Iris pigment epithelial cell (primary cell): ENCODE measurements at regions not wholly inside any gene's neighbourhood (a gene's known extent, or its start where the extent isn't known, plus 50 kb on each side); places are given as distances from the start of the nearest gene placed in this dataset.
"Not testable (repeated sequence)": the region's sequence is repeated elsewhere in the genome, so short reads cannot be mapped to it uniquely, and the experiment has no call there.

Source experiments
- DNase-seq: peaks from one replicate; pipeline ENCODE4 v3.0.0-alpha.2; 2011; ENCODE audit warnings: low read depth

DNA sequence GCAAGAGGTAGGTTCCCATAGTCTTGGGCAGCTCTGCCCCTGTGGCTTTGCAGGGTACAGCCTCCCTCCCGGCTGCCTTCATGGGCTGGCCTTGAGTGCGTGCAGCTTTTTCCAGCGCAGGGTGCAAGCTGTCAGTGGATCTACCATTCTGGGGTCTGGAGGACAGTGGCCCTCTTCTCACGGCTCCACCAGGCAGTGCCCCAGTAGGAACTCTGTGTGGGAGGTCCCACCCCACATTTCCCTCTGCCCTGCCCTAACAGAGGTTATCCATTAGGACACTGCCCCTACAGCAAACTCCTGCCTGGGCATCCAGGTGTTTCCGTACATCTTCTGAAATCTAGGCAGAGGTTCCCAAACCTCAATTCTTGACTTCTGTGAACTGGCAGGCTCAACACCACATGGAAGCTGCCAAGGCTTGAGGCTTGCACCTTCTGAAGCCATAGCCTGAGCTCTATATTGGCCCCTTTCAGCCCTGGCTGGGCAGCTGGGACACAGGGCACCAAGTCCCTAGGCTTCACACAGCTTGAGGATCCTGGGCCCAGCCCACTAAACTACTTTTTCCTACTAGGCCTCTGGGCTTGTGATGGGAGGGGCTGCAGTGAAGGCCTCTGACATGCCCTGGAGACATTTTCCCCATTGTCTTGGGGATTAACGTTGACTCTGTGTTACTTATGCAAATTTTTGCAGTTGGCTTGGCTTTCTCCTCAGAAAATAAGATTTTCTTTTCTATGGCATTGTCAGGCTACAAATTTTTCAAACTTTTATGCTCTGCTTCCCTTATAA is 482.7 kb downstream of the CNTN3 start:
- not testable (repeated sequence) for DNase-seq

- no peak for DNase-seq
Measured at GRCh38 chr3:74129611-74130010, 484.8 kb downstream of the CNTN3 start.

GRCh38 chr3:74129056-74129455 is 485.4 kb downstream of the CNTN3 start:
- DNase-seq: no peak

DNA sequence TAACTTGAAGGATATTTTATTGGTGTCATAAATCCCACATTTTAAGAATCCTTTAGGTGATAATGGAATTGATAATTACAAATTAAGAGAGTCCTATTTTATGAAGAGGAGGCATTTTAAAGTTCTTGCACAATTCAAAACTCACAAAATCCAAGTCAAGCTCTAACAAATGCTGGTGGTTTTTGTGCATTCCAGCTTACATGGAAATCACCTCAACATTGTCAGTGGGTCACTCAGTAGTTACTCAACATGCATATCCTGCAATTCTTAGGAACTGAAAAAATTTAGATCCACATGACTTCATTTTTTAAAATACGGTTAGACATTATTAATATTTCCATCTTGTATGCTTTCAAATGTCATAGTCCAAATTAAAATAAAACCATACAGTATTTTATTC is 487.2 kb downstream of the CNTN3 start:
- peak; percentile 77 for DNase-seq

- no peak for DNase-seq
Measured at GRCh38 chr3:74124782-74125181, 489.7 kb downstream of the CNTN3 start.

DNA sequence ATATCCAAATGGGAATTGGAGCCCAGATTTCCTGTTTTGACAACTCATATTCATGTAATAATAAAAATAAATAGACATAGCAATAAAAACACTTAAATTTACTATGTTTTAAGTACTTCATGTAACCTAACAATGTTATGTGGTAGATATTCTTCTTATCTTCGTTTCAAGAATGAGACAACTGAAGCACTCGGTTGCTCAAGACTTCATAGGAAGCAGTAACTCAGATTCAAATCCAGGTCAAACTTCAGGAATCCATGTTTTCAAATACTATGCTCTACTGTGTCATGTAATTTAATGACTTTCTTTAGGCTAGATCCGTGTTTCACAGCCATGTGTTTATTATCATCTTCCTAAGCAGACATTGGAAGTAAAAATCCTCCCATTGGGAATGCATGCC is 492.2 kb downstream of the CNTN3 start:
- DNase-seq: peak; percentile 78

GRCh38 chr3:74121761-74122160 is 492.7 kb downstream of the CNTN3 start:
- DNase-seq: peak; percentile 76

- DNase-seq: peak; percentile 73
Measured at GRCh38 chr3:74119221-74119620, 494.5 kb upstream of the PDZRN3 start.

- DNase-seq: no peak
Measured at GRCh38 chr3:74115906-74116305, 491.2 kb upstream of the PDZRN3 start.

- DNase-seq: no peak
Measured at GRCh38 chr3:74107451-74107850, 482.7 kb upstream of the PDZRN3 start.

DNA sequence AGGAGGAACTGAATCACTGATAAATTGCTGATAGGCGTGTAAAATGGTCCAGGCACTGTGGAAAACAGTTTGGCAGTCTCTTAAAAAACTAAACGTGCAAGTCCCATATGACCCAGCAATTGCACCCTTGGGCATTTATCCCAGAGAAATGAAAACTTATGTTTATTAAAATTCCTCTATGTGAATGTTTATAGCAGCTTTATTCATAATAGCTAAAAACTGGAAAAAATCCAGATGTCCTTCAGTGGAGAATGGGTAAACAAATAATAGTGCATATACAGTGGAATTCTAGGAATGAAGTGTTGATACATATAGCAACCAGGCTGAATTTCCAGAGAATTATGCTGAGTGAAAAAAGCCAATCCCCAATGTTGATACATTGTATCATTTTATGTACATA is 482.2 kb upstream of the PDZRN3 start:
- peak; percentile 34 for DNase-seq

DNA sequence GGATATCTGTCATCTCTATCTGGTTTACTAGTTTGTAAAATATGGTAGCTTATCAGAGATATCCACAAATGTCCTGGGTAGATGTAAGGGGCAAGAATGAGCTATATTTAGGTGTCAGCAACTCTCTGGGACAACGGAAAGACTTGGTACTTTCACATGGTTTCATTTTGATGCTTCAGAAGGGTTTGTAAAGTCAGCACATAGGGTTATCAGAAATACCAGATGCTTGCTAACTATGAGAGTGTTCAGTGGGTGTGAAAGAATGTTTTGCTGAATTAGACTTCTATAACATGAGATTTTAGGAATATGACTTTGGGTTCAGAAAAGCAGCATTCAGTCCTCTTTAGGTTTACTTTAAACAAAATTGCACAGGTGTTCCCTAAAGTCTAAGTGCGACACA is 466.5 kb upstream of the PDZRN3 start:
- no peak for DNase-seq

DNA sequence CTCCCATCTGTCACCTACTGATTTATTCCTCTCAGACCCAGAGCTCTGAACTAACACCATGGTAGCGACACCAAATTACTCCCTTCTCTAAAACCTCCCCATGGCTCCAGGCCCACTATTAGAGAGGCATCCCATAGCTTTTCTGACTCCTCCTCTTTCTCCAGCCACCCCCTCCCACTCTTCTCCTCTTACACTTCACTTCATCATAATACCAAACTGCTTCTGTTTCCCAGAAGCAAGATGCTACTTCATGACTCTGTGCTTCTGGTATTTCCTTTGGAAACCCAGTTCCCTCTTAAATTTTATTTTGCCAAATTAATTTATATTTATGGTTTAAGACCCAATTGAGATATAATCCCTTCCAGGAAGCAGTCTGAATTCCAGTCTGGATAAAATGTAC is 465.1 kb upstream of the PDZRN3 start:
- peak; percentile 68 for DNase-seq

GRCh38 chr3:74080056-74080461 is 455.3 kb upstream of the PDZRN3 start:
- peak; percentile 23 for DNase-seq

DNA sequence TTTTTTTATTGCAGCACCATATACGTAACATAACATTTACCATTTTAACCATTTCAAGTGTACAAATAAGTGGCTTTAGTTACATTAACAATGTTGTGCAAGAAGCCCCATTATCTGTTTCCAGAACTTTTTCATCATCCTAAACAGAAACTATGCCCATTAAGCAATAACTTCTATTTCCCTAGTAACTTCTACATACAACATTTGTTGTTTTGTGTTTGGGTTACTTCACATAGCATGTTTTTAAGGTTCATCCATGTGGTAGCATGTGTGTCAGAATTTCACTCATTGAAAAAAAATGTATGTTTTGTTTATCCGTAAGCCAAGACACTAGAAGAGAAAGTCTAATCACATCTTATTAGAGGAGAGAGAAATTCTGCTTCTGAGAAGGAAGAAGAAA is 450.5 kb upstream of the PDZRN3 start:
- peak; percentile 7 for DNase-seq

DNA sequence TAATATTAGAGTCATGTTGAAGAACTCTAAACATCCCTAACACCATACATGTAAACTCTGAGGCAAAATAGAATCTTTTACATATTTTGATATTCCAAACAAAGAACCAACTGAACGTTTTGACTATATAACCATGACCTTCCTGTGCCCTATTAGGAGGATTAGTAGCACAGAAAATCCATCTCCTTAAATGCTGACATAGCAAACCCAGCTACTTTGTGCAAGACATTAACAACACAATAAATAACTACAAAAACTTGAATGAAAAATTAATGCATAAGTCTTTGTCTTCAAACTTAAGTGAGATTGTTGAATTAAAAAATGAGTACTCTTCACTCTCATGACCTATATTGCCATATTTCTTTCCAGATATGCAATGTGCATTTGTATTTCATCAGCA is 450.0 kb upstream of the PDZRN3 start:
- no peak for DNase-seq

- DNase-seq: peak; percentile 61
Measured at GRCh38 chr3:74067296-74067695, 442.6 kb upstream of the PDZRN3 start.

DNA sequence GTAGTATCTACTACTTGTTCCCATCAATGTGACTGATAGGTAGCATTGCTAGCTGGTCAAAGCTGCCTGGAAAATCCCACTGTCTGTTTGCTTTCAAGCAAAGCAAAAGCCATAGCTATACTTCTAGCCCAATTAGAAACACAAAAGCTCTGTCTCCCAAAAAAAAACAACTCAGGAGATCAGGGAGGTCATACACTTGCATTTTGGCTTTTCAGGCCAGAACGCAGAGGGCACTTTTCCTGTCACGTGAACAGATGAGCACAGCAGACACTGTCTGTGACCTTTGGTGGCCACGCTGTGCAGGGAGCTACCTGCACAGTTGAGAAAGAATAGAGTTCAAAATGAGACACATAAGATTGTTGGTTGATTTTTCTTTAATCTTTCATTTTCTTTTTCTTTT is 441.7 kb upstream of the PDZRN3 start:
- no peak for DNase-seq

DNA sequence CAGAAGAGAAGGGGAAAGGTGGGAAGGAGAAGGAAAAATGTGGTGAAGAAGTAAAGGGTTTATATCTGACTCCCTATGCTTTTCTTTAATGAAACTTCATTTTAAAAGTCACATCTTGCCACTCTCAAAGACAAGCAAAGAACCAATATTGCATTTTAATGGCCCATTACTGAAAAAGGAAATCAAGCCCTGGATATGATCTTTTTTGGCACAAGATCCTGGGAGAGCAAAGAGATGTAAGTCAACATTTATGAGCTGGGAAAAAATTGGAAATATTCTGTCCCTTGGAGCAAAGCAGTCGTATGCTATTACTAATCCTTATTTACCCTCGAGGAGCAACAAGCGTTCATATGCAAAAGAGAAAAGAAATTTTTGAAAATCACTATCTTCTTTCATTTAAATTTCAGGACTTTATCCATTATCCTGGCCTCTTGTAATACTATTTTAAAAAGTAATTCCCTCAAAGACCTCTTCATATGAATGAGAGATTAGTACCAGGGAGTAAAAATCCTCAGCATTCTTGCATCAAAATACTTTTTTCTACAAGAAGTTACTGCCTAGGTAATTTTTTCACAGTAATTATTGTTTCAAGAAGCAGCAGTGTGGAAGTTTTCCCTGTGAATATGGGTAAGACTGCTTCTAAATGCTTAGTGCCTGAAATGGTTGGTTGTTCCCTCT is 435.3 kb upstream of the PDZRN3 start:
- DNase-seq: no peak

GRCh38 chr3:74059301-74059922 is 434.7 kb upstream of the PDZRN3 start:
- DNase-seq: no peak

GRCh38 chr3:74057169-74057568 is 432.4 kb upstream of the PDZRN3 start:
- DNase-seq: no peak

DNA sequence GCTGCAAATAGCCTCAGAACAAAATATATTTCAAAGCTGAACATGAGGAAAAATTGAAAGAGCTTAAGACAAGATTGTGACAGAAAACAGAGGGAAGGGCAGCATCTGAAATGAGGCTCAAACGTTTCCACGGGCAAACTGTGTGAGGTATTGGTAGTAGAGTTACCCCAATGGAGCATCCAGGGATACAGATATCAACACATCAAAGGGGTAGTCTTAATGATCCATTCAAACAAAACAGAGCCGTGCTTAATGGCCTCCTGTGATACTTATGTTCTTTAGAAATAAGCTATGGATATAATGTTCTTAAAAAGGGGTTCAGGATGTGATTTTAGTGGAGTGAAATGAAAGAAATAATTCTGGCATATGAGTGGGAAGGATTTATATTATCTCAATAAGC is 430.3 kb upstream of the PDZRN3 start:
- DNase-seq: no peak

- DNase-seq: no peak
Measured at GRCh38 chr3:74054566-74054965, 429.8 kb upstream of the PDZRN3 start.
